Glutamatergic neuron (in vitro differentiated cells): ENCODE measurements at regions not wholly inside any gene's neighbourhood (a gene's known extent, or its start where the extent isn't known, plus 50 kb on each side); places are given as distances from the start of the nearest gene placed in this dataset.

Experiments
- DNase-seq: peaks from one replicate; pipeline ENCODE4 v3.0.0; 2022
- H3K27ac Mint-ChIP-seq: one replicate; pipeline ENCODE4 v1.8.0; 2020; ENCODE audit warnings: mild to moderate bottlenecking, mixed read lengths, inconsistent platforms; ENCODE audit not compliant: unreplicated experiment
- H3K27me3 Mint-ChIP-seq: one replicate; pipeline ENCODE4 v1.8.0; 2020; ENCODE audit warnings: mild to moderate bottlenecking, moderate library complexity, mixed read lengths, inconsistent platforms; ENCODE audit not compliant: unreplicated experiment
- H3K36me3 Mint-ChIP-seq: one replicate; pipeline ENCODE4 v1.8.0; 2020; ENCODE audit warnings: mild to moderate bottlenecking, mixed read lengths, inconsistent platforms; ENCODE audit not compliant: unreplicated experiment
- H3K4me1 Mint-ChIP-seq: one replicate; pipeline ENCODE4 v1.8.0; 2020; ENCODE audit warnings: mild to moderate bottlenecking, low read depth, mixed read lengths, inconsistent platforms; ENCODE audit not compliant: unreplicated experiment
- H3K4me3 Mint-ChIP-seq: one replicate; pipeline ENCODE4 v1.8.0; 2020; ENCODE audit warnings: mild to moderate bottlenecking, mixed read lengths, inconsistent platforms; ENCODE audit not compliant: unreplicated experiment
- H3K9me3 Mint-ChIP-seq: one replicate; pipeline ENCODE4 v1.8.0; 2020; ENCODE audit warnings: mild to moderate bottlenecking, moderate library complexity, mixed read lengths, inconsistent platforms; ENCODE audit not compliant: unreplicated experiment
- CTCF ChIP-seq: fragments of 200-600 bp; sonication (generic); IDR thresholded peaks from one replicate; pipeline ENCODE4 v1.5.0; 2021; ENCODE audit not compliant: partially characterized antibody, unreplicated experiment

- no peaks in the 10 kb centered on the region for H3K36me3 Mint-ChIP-seq
- H3K9me3 Mint-ChIP-seq = no peaks in the 10 kb centered on the region
- no peak overlapping the region for H3K4me3 Mint-ChIP-seq
- no peak overlapping the region for H3K27ac Mint-ChIP-seq
- no peak for DNase-seq
- peaks cover 4% of the 10 kb centered on the region for H3K27me3 Mint-ChIP-seq
- TF ChIP-seq CTCF = no peak
- H3K4me1 Mint-ChIP-seq = no peaks in the 10 kb centered on the region
Observed at GRCh38 chr11:42112866-42113265, 653.4 kb upstream of the LRRC4C start.

GRCh38 chr11:42114927-42115326 is 655.5 kb upstream of the LRRC4C start:
- H3K27me3 Mint-ChIP-seq = no peaks in the 10 kb centered on the region
- H3K27ac Mint-ChIP-seq = no peak overlapping the region
- no peaks in the 10 kb centered on the region for H3K4me1 Mint-ChIP-seq
- H3K9me3 Mint-ChIP-seq = no peaks in the 10 kb centered on the region
- no peaks in the 10 kb centered on the region for H3K36me3 Mint-ChIP-seq
- no peak for DNase-seq
- H3K4me3 Mint-ChIP-seq = no peak overlapping the region
- no peak for TF ChIP-seq CTCF

- H3K4me3 Mint-ChIP-seq = peak overlapping the region; percentile 23
Observed at GRCh38 chr11:42138454-42138853, 679.0 kb upstream of the LRRC4C start.

GRCh38 chr11:42145311-42145710 is 685.9 kb upstream of the LRRC4C start:
- H3K4me3 Mint-ChIP-seq = no peak overlapping the region
- H3K36me3 Mint-ChIP-seq = peaks cover 7% of the 10 kb centered on the region
- H3K9me3 Mint-ChIP-seq = peaks cover 6% of the 10 kb centered on the region
- TF ChIP-seq CTCF = no peak
- no peaks in the 10 kb centered on the region for H3K4me1 Mint-ChIP-seq
- DNase-seq = no peak
- no peak overlapping the region for H3K27ac Mint-ChIP-seq
- H3K27me3 Mint-ChIP-seq = peaks cover 2% of the 10 kb centered on the region

More at GRCh38 chr11:42138454-42138853, 679.0 kb upstream of the LRRC4C start:
- Mint-ChIP-seq H3K9me3 (peaks cover 2% of the 10 kb centered on the region), H3K27me3 (no peaks in the 10 kb centered on the region), H3K36me3 (no peaks in the 10 kb centered on the region), H3K4me1 (peaks cover 4% of the 10 kb centered on the region), H3K27ac (no peak overlapping the region)
- TF ChIP-seq CTCF = no peak
- DNase-seq = no peak

- Mint-ChIP-seq H3K27me3 (no peaks in the 10 kb centered on the region), H3K27ac (no peak overlapping the region), H3K9me3 (no peaks in the 10 kb centered on the region), H3K4me3 (no peak overlapping the region), H3K36me3 (no peaks in the 10 kb centered on the region), H3K4me1 (no peaks in the 10 kb centered on the region)
- TF ChIP-seq CTCF = no peak
- no peak for DNase-seq
Observed at GRCh38 chr11:42161886-42162285, 702.4 kb upstream of the LRRC4C start.
